Keratinocyte (primary cell): ENCODE measurements at regions not wholly inside any gene's neighbourhood (a gene's known extent, or its start where the extent isn't known, plus 50 kb on each side); places are given as distances from the start of the nearest gene placed in this dataset.

Experiments used
- DNase-seq: peaks from one replicate; pipeline ENCODE4 v3.0.0-alpha.2; 2011; ENCODE audit warnings: low read depth, missing footprints, low spot score
- FAIRE-seq: peaks from 2 replicates; lab custom pipeline; 2011; peaks lifted over from hg19 to GRCh38; lab: Jason Lieb, UNC
- H2AFZ ChIP-seq: 2 replicates; pipeline ENCODE4 v1.6.0; 2012; ENCODE audit warnings: low read length, control low read depth, inconsistent platforms; ENCODE audit not compliant: control insufficient read depth
- H3K27ac ChIP-seq: 2 replicates; pipeline ENCODE4 v1.5.1; 2011; ENCODE audit warnings: low read length; ENCODE audit not compliant: control insufficient read depth, insufficient read depth
- H3K27me3 ChIP-seq: 3 replicates; pipeline ENCODE4 v1.6.0; 2011; ENCODE audit warnings: low read length; ENCODE audit not compliant: control insufficient read depth, insufficient read depth; ENCODE audit errors: extremely low read depth
- H3K36me3 ChIP-seq, 2 experiments: 2 replicates in 1 of 2; 3 replicates in 1 of 2; pipeline ENCODE4 v1.5.1; 2011; ENCODE audit warnings: low read length in 2 of 2, mild to moderate bottlenecking in 1 of 2; ENCODE audit not compliant: control insufficient read depth in 2 of 2, insufficient read depth in 2 of 2; ENCODE audit errors: extremely low read depth in 1 of 2
- H3K4me1 ChIP-seq: 3 replicates; pipeline ENCODE4 v1.5.1; 2011; ENCODE audit warnings: low read length; ENCODE audit not compliant: control insufficient read depth, insufficient read depth; ENCODE audit errors: extremely low read depth
- H3K4me2 ChIP-seq: 3 replicates; pipeline ENCODE4 v1.6.0; 2011; ENCODE audit warnings: low read depth, low read length; ENCODE audit not compliant: control insufficient read depth, insufficient read depth; ENCODE audit errors: extremely low read depth
- H3K4me3 ChIP-seq, 3 experiments: fragments of 200-600 bp in 1 of 3; sonication (generic) in 1 of 3; 2 replicates in 2 of 3; 3 replicates in 1 of 3; pipeline ENCODE4 v1.5.1; 2011 to 2016; ENCODE audit warnings: low read length in 3 of 3, mild to moderate bottlenecking in 3 of 3, control low read depth in 2 of 3, inconsistent platforms in 1 of 3, low read depth in 1 of 3, mixed read lengths in 1 of 3, mixed run types in 1 of 3, moderate library complexity in 1 of 3; ENCODE audit not compliant: control insufficient read depth in 2 of 3, insufficient read depth in 2 of 3; ENCODE audit errors: extremely low read depth in 1 of 3
- H3K79me2 ChIP-seq: 2 replicates; pipeline ENCODE4 v1.6.0; 2012; ENCODE audit warnings: low read length; ENCODE audit not compliant: control insufficient read depth, insufficient read depth
- H3K9ac ChIP-seq: 3 replicates; pipeline ENCODE4 v1.6.0; 2011; ENCODE audit warnings: low read length; ENCODE audit not compliant: control insufficient read depth, insufficient read depth; ENCODE audit errors: extremely low read depth
- H3K9me1 ChIP-seq: 3 replicates; pipeline ENCODE4 v1.6.0; 2011; ENCODE audit warnings: low read length; ENCODE audit not compliant: control insufficient read depth, insufficient read depth; ENCODE audit errors: extremely low read depth
- H3K9me3 ChIP-seq: 2 replicates; pipeline ENCODE4 v1.5.1; 2012; ENCODE audit warnings: low read depth, low read length; ENCODE audit not compliant: control insufficient read depth
- H4K20me1 ChIP-seq: 3 replicates; pipeline ENCODE4 v1.6.0; 2011; ENCODE audit warnings: low read length; ENCODE audit not compliant: control insufficient read depth, insufficient read depth; ENCODE audit errors: extremely low read depth
- CTCF ChIP-seq, 3 experiments: IDR thresholded peaks in 1 of 3; conservative IDR thresholded peaks in 1 of 3; optimal IDR thresholded peaks in 1 of 3; 2 replicates in 2 of 3; 3 replicates in 1 of 3; pipeline versions ENCODE3 to v1.5.1; 2011; ENCODE audit warnings: low read length in 3 of 3, mild to moderate bottlenecking in 3 of 3, moderate library complexity in 2 of 3, control low read depth in 1 of 3, inconsistent platforms in 1 of 3; ENCODE audit not compliant: insufficient read depth in 2 of 3; ENCODE audit errors: extremely low read depth in 1 of 3
- EZH2 ChIP-seq: IDR thresholded peaks from one replicate; pipeline ENCODE4 v1.6.1; 2012; ENCODE audit warnings: inconsistent platforms, mild to moderate bottlenecking, low read length, moderate library complexity
- dilution Hi-C: fragments of 300-500 bp; cut with MboI; formaldehyde crosslinking; loops from one replicate; pipeline ENCODE4 v1.7.0; 2020; ENCODE audit warnings: low sequenced_read_pairs; ENCODE audit not compliant: extremely low pct_ligation_motif_present

- dilution Hi-C loops, result no loop called here
- H3K27ac ChIP-seq, result no peak overlapping the region
- no peaks in the 10 kb centered on the region for H4K20me1 ChIP-seq
- no peak overlapping the region for H3K4me2 ChIP-seq
- no peaks in the 10 kb centered on the region for H3K9me3 ChIP-seq
- no peaks in the 10 kb centered on the region for H3K9me1 ChIP-seq
- no peaks in the 10 kb centered on the region for H3K27me3 ChIP-seq
- H3K4me1 ChIP-seq, result no peaks in the 10 kb centered on the region
- DNase-seq (no peak), FAIRE-seq (no peak)
- no peaks in the 10 kb centered on the region for H3K36me3 ChIP-seq
- no peak overlapping the region for H3K9ac ChIP-seq
- H2AFZ ChIP-seq, result no peak overlapping the region
- H3K79me2 ChIP-seq, result no peaks in the 10 kb centered on the region
- no peak overlapping the region for H3K4me3 ChIP-seq
- TF ChIP-seq CTCF (optimal IDR thresholded peaks at IDR 0.05 in 1 of 3, IDR thresholded peaks at IDR 0.05 in 1 of 3, conservative IDR thresholded peaks at IDR 0.05 in 1 of 3; ENCODE audit: extremely low read depth in 1 of 3, insufficient read depth in 2 of 3, low read length in 3 of 3) (no peak), EZH2 (no peak)
Observed at GRCh38 chr2:19691892-19692291, 209.9 kb downstream of the TTC32 start.

- Histone ChIP-seq H3K4me3 (no peak overlapping the region), H4K20me1 (no peaks in the 10 kb centered on the region), H2AFZ (no peak overlapping the region), H3K36me3 (no peaks in the 10 kb centered on the region), H3K79me2 (no peaks in the 10 kb centered on the region), H3K9me3 (no peaks in the 10 kb centered on the region), H3K9me1 (no peaks in the 10 kb centered on the region), H3K4me2 (no peak overlapping the region), H3K4me1 (no peaks in the 10 kb centered on the region), H3K27me3 (no peaks in the 10 kb centered on the region), H3K9ac (no peak overlapping the region), H3K27ac (no peak overlapping the region)
- TF ChIP-seq EZH2 (no peak), CTCF (optimal IDR thresholded peaks at IDR 0.05 in 1 of 3, IDR thresholded peaks at IDR 0.05 in 1 of 3, conservative IDR thresholded peaks at IDR 0.05 in 1 of 3; ENCODE audit: extremely low read depth in 1 of 3, insufficient read depth in 2 of 3, low read length in 3 of 3) (no peak)
- dilution Hi-C loops, result no loop called here
- no peak for FAIRE-seq
- DNase-seq, result no peak
Observed at GRCh38 chr2:19690429-19690828, 211.4 kb downstream of the TTC32 start.
